Activated CD4-positive, alpha-beta T cell treated with anti-CD3 and anti-CD28 coated beads, Interleukin-2, amount 10 ng/mL, durations not matched to agents 7 days and 5 days (primary cell): ENCODE measurements at regions not wholly inside any gene's neighbourhood (a gene's known extent, or its start where the extent isn't known, plus 50 kb on each side); places are given as distances from the start of the nearest gene placed in this dataset.
"Not testable (repeated sequence)": the region's sequence is repeated elsewhere in the genome, so short reads cannot be mapped to it uniquely, and the experiment has no call there.

Source experiments
- CTCF ChIA-PET: fragments of 350-600 bp; sonication (Branson Sonifier 250); formaldehyde crosslinking; loops from one replicate; lab custom pipeline; 2021; ENCODE audit warnings: antibody characterized with exemption; lab: Charles Lee
- POLR2A ChIA-PET: fragments of 350-600 bp; sonication (Branson Sonifier 250); formaldehyde crosslinking; loops from one replicate; lab custom pipeline; 2021; ENCODE audit warnings: antibody characterized with exemption; lab: Charles Lee
- DNase-seq: peaks from one replicate; pipeline ENCODE4 v3.0.0-alpha.2; 2020
- H3K27ac Mint-ChIP-seq: one replicate; pipeline ENCODE4 v1.8.0; 2021; ENCODE audit warnings: mild to moderate bottlenecking, moderate library complexity, mixed read lengths
- H3K27me3 Mint-ChIP-seq: one replicate; pipeline ENCODE4 v1.8.0; 2021; ENCODE audit warnings: mixed read lengths
- H3K36me3 Mint-ChIP-seq: one replicate; pipeline ENCODE4 v1.8.0; 2021; ENCODE audit warnings: low read depth, mixed read lengths
- H3K4me1 Mint-ChIP-seq: one replicate; pipeline ENCODE4 v1.8.0; 2021; ENCODE audit warnings: mixed read lengths
- H3K4me3 Mint-ChIP-seq: one replicate; pipeline ENCODE4 v1.8.0; 2021; ENCODE audit warnings: mild to moderate bottlenecking, moderate library complexity, mixed read lengths
- H3K9me3 Mint-ChIP-seq: one replicate; pipeline ENCODE4 v1.8.0; 2021; ENCODE audit warnings: mixed read lengths

- no peaks in the 10 kb centered on the region for H3K27me3 Mint-ChIP-seq
- ChIA-PET POLR2A (no interaction called here), CTCF (interaction anchor here (1.2 kb wide), 1 partner anchor 11 kb away, joined by 4 read pairs; no protein-coding TSS in a partner anchor)
- H3K4me1 Mint-ChIP-seq, result no peaks in the 10 kb centered on the region
- H3K9me3 Mint-ChIP-seq, result peaks cover 2% of the 10 kb centered on the region
- no peak overlapping the region for H3K27ac Mint-ChIP-seq
- no peaks in the 10 kb centered on the region for H3K36me3 Mint-ChIP-seq
- DNase-seq, result no peak
- H3K4me3 Mint-ChIP-seq, result no peak overlapping the region
These were observed 252.1 kb downstream of the BCAT1 start for GRCh38 chr12:24696800-24697199.

- Mint-ChIP-seq H3K4me3 (no peak overlapping the region), H3K27me3 (no peaks in the 10 kb centered on the region), H3K27ac (no peak overlapping the region), H3K9me3 (no peaks in the 10 kb centered on the region), H3K36me3 (no peaks in the 10 kb centered on the region), H3K4me1 (no peaks in the 10 kb centered on the region)
- ChIA-PET POLR2A (no interaction called here), CTCF (interaction anchor here (1.2 kb wide), 1 partner anchor 12 kb away, joined by 4 read pairs; no protein-coding TSS in a partner anchor)
- DNase-seq, result no peak
These were observed 253.1 kb downstream of the BCAT1 start for GRCh38 chr12:24695657-24696329.

- no peaks in the 10 kb centered on the region for H3K9me3 Mint-ChIP-seq
- no peaks in the 10 kb centered on the region for H3K4me1 Mint-ChIP-seq
- POLR2A ChIA-PET, result no interaction called here
These were observed 253.8 kb downstream of the BCAT1 start for GRCh38 chr12:24695103-24695502.

GRCh38 chr12:24688601-24689000 is 260.3 kb downstream of the BCAT1 start:
- Mint-ChIP-seq H3K4me1 (no peaks in the 10 kb centered on the region), H3K9me3 (peaks cover 3% of the 10 kb centered on the region), H3K27me3 (peaks cover 1% of the 10 kb centered on the region), H3K27ac (no peak overlapping the region), H3K4me3 (no peak overlapping the region), H3K36me3 (no peaks in the 10 kb centered on the region)
- POLR2A ChIA-PET, result no interaction called here
- CTCF ChIA-PET, result no interaction called here
- DNase-seq, result no peak

More at GRCh38 chr12:24695103-24695502, 253.8 kb downstream of the BCAT1 start:
- DNase-seq, result no peak
- Mint-ChIP-seq H3K4me3 (no peak overlapping the region), H3K27ac (no peak overlapping the region), H3K27me3 (peaks cover 1% of the 10 kb centered on the region), H3K36me3 (no peaks in the 10 kb centered on the region)
- CTCF ChIA-PET, result no interaction called here

- POLR2A ChIA-PET, result no interaction called here
- no peak overlapping the region for H3K4me3 Mint-ChIP-seq
- H3K36me3 Mint-ChIP-seq, result no peaks in the 10 kb centered on the region
- H3K9me3 Mint-ChIP-seq, result peaks cover 3% of the 10 kb centered on the region
- H3K4me1 Mint-ChIP-seq, result no peaks in the 10 kb centered on the region
- H3K27me3 Mint-ChIP-seq, result no peaks in the 10 kb centered on the region
- H3K27ac Mint-ChIP-seq, result no peak overlapping the region
- CTCF ChIA-PET, result no interaction called here
- no peak for DNase-seq
These were observed 267.3 kb downstream of the BCAT1 start for GRCh38 chr12:24681570-24681969.

GRCh38 chr12:24679126-24679525 is 269.8 kb downstream of the BCAT1 start:
- Mint-ChIP-seq H3K4me3 (no peak overlapping the region), H3K27ac (no peak overlapping the region), H3K9me3 (peaks cover 3% of the 10 kb centered on the region), H3K36me3 (no peaks in the 10 kb centered on the region), H3K27me3 (no peaks in the 10 kb centered on the region), H3K4me1 (no peaks in the 10 kb centered on the region)
- ChIA-PET POLR2A (no interaction called here), CTCF (no interaction called here)
- DNase-seq, result no peak

- Mint-ChIP-seq H3K4me3 (no peak overlapping the region), H3K27me3 (no peaks in the 10 kb centered on the region), H3K4me1 (no peaks in the 10 kb centered on the region), H3K9me3 (no peaks in the 10 kb centered on the region), H3K36me3 (no peaks in the 10 kb centered on the region), H3K27ac (no peak overlapping the region)
- POLR2A ChIA-PET, result no interaction called here
- no peak for DNase-seq
- CTCF ChIA-PET, result no interaction called here
These were observed 270.5 kb downstream of the BCAT1 start for GRCh38 chr12:24678436-24678835.

GRCh38 chr12:24668563-24668962 is 280.3 kb downstream of the BCAT1 start:
- no peaks in the 10 kb centered on the region for H3K9me3 Mint-ChIP-seq
- no peak overlapping the region for H3K27ac Mint-ChIP-seq
- no peaks in the 10 kb centered on the region for H3K36me3 Mint-ChIP-seq
- no peak overlapping the region for H3K4me3 Mint-ChIP-seq
- POLR2A ChIA-PET, result no interaction called here
- H3K27me3 Mint-ChIP-seq, result no peaks in the 10 kb centered on the region
- no peak for DNase-seq
- CTCF ChIA-PET, result no interaction called here
- no peaks in the 10 kb centered on the region for H3K4me1 Mint-ChIP-seq

- H3K36me3 Mint-ChIP-seq, result no peaks in the 10 kb centered on the region
- CTCF ChIA-PET, result no interaction called here
- no peaks in the 10 kb centered on the region for H3K9me3 Mint-ChIP-seq
These were observed 284.6 kb downstream of the BCAT1 start for GRCh38 chr12:24664161-24664880.

GRCh38 chr12:24661657-24662096 is 287.2 kb downstream of the BCAT1 start:
- Mint-ChIP-seq H3K27ac (no peak overlapping the region), H3K36me3 (no peaks in the 10 kb centered on the region), H3K9me3 (no peaks in the 10 kb centered on the region), H3K4me1 (no peaks in the 10 kb centered on the region), H3K27me3 (peaks cover 2% of the 10 kb centered on the region), H3K4me3 (no peak overlapping the region)
- ChIA-PET CTCF (no interaction called here), POLR2A (no interaction called here)
- DNase-seq, result no peak

More at GRCh38 chr12:24664161-24664880, 284.6 kb downstream of the BCAT1 start:
- no peak for DNase-seq
- H3K27ac Mint-ChIP-seq, result no peak overlapping the region
- H3K4me1 Mint-ChIP-seq, result no peaks in the 10 kb centered on the region
- POLR2A ChIA-PET, result no interaction called here
- H3K4me3 Mint-ChIP-seq, result no peak overlapping the region
- H3K27me3 Mint-ChIP-seq, result no peaks in the 10 kb centered on the region

- Mint-ChIP-seq H3K27me3 (peaks cover 2% of the 10 kb centered on the region), H3K4me1 (no peaks in the 10 kb centered on the region), H3K36me3 (no peaks in the 10 kb centered on the region), H3K27ac (no peak overlapping the region), H3K9me3 (no peaks in the 10 kb centered on the region), H3K4me3 (no peak overlapping the region)
- DNase-seq, result no peak
- ChIA-PET POLR2A (no interaction called here), CTCF (no interaction called here)
These were observed 289.9 kb downstream of the BCAT1 start for GRCh38 chr12:24659016-24659415.

GRCh38 chr12:24654344-24654743 is 294.6 kb downstream of the BCAT1 start:
- DNase-seq, H3K27me3 Mint-ChIP-seq, POLR2A ChIA-PET, H3K4me1 Mint-ChIP-seq, CTCF ChIA-PET, H3K4me3 Mint-ChIP-seq, H3K9me3 Mint-ChIP-seq, H3K27ac Mint-ChIP-seq, H3K36me3 Mint-ChIP-seq: not testable (repeated sequence)

GRCh38 chr12:24649634-24650033 is 299.3 kb downstream of the BCAT1 start:
- Mint-ChIP-seq H3K9me3 (no peaks in the 10 kb centered on the region), H3K27ac (no peak overlapping the region), H3K36me3 (no peaks in the 10 kb centered on the region), H3K4me1 (no peaks in the 10 kb centered on the region), H3K27me3 (peaks cover 2% of the 10 kb centered on the region), H3K4me3 (no peak overlapping the region)
- DNase-seq, result no peak
- CTCF ChIA-PET, result no interaction called here
- POLR2A ChIA-PET, result no interaction called here
